ENCODE measurements at regions not wholly inside any gene's neighbourhood (a gene's known extent, or its start where the extent isn't known, plus 50 kb on each side); places are given as distances from the start of the nearest gene placed in this dataset.

GRCh38 chr1:81114191-81114590 lies 686.5 kb upstream of the ADGRL2 start:
- Histone ChIP-seq H3K27me3 (no peaks in the 10 kb centered on the region), H3K4me3 (no peak overlapping the region), H3K9me3 (no peaks in the 10 kb centered on the region), H3K27ac (no peak overlapping the region), H3K4me1 (no peaks in the 10 kb centered on the region), H3K36me3 (no peaks in the 10 kb centered on the region)
- DNase-seq (ENCODE audit: low spot score) = no peak
- no peak for TF ChIP-seq CTCF (IDR thresholded peaks at IDR 0.05)

GRCh38 chr1:81113688-81114087 lies 687.0 kb upstream of the ADGRL2 start:
- Histone ChIP-seq H3K36me3 (no peaks in the 10 kb centered on the region), H3K9me3 (no peaks in the 10 kb centered on the region), H3K27ac (no peak overlapping the region), H3K4me1 (no peaks in the 10 kb centered on the region), H3K4me3 (no peak overlapping the region), H3K27me3 (no peaks in the 10 kb centered on the region)
- TF ChIP-seq CTCF (IDR thresholded peaks at IDR 0.05) = no peak
- DNase-seq (ENCODE audit: low spot score) = no peak

GRCh38 chr1:81111818-81112217 lies 688.9 kb upstream of the ADGRL2 start:
- H3K27ac ChIP-seq = no peak overlapping the region
- TF ChIP-seq CTCF (IDR thresholded peaks at IDR 0.05) = no peak
- no peak for DNase-seq (ENCODE audit: low spot score)
- no peak overlapping the region for H3K4me3 ChIP-seq
- H3K9me3 ChIP-seq = no peaks in the 10 kb centered on the region
- no peaks in the 10 kb centered on the region for H3K4me1 ChIP-seq
- H3K36me3 ChIP-seq = no peaks in the 10 kb centered on the region
- H3K27me3 ChIP-seq = no peaks in the 10 kb centered on the region

GRCh38 chr1:81109038-81109437 lies 691.7 kb upstream of the ADGRL2 start:
- no peaks in the 10 kb centered on the region for H3K4me1 ChIP-seq
- H3K9me3 ChIP-seq = no peaks in the 10 kb centered on the region
- H3K27ac ChIP-seq = no peak overlapping the region
- H3K27me3 ChIP-seq = no peaks in the 10 kb centered on the region
- TF ChIP-seq CTCF (IDR thresholded peaks at IDR 0.05) = no peak
- no peaks in the 10 kb centered on the region for H3K36me3 ChIP-seq
- no peak overlapping the region for H3K4me3 ChIP-seq
- no peak for DNase-seq (ENCODE audit: low spot score)

GRCh38 chr1:81097860-81098259 lies 702.9 kb upstream of the ADGRL2 start:
- H3K4me1 ChIP-seq = no peaks in the 10 kb centered on the region
- H3K36me3 ChIP-seq = no peaks in the 10 kb centered on the region
- H3K9me3 ChIP-seq = no peaks in the 10 kb centered on the region
- H3K4me3 ChIP-seq = no peak overlapping the region
- no peak for DNase-seq (ENCODE audit: low spot score)
- H3K27ac ChIP-seq = no peak overlapping the region
- no peaks in the 10 kb centered on the region for H3K27me3 ChIP-seq
- TF ChIP-seq CTCF (IDR thresholded peaks at IDR 0.05) = no peak

- H3K36me3 ChIP-seq = no peaks in the 10 kb centered on the region
- DNase-seq (ENCODE audit: low spot score) = no peak
- H3K4me3 ChIP-seq = no peak overlapping the region
- no peak for TF ChIP-seq CTCF (IDR thresholded peaks at IDR 0.05)
- H3K4me1 ChIP-seq = no peaks in the 10 kb centered on the region
- H3K9me3 ChIP-seq = no peaks in the 10 kb centered on the region
- H3K27me3 ChIP-seq = no peaks in the 10 kb centered on the region
- H3K27ac ChIP-seq = no peak overlapping the region
These were observed 727.2 kb upstream of the ADGRL2 start for GRCh38 chr1:81073580-81073979.

All from right atrium auricular region (tissue), 2 donors.